Spleen (tissue), 7 donors: ENCODE measurements at regions not wholly inside any gene's neighbourhood (a gene's known extent, or its start where the extent isn't known, plus 50 kb on each side); places are given as distances from the start of the nearest gene placed in this dataset.

Experiments used
- CTCF ChIP-seq, 11 experiments: fragments of 200-600 bp in 7 of 11; fragments of 450-650 bp in 4 of 11; sonication (generic) in 4 of 11; IDR thresholded peaks in 8 of 11; conservative IDR thresholded peaks in 3 of 11; 1 replicate in 7 of 11; 2 replicates in 4 of 11; pipeline versions ENCODE4 v1.4.0 to v1.8.0; 2016 to 2021; ENCODE audit warnings: antibody characterized with exemption in 11 of 11, inconsistent platforms in 4 of 11, mild to moderate bottlenecking in 1 of 11
- POLR2A ChIP-seq, 3 donors: fragments of 450-650 bp; IDR thresholded peaks; one replicate each; pipeline ENCODE4 v1.5.1; 2017; ENCODE audit warnings: antibody characterized with exemption in 3 of 3, mild to moderate bottlenecking in 1 of 3
- POLR2AphosphoS5 ChIP-seq, 3 donors: sonication (generic); formaldehyde crosslinking; IDR thresholded peaks; one replicate each; pipeline ENCODE4 v1.5.1; 2017; ENCODE audit warnings: antibody characterized with exemption in 3 of 3
- donor health status: DM: no; HTN: no; CAD: no; lungs with moderate emphysema.
- donor health status: DM: no; HTN: no; CAD: no.
- donor health status: DM: no; HTN: no; CAD: no.

GRCh38 chr12:115383668-115384067 is 699.7 kb upstream of the TBX3 start:
- TF ChIP-seq CTCF (IDR thresholded peaks at IDR 0.05 in 8 of 11, conservative IDR thresholded peaks at IDR 0.05 in 3 of 11) (no peak), POLR2A (IDR thresholded peaks at IDR 0.05) (no peak), POLR2AphosphoS5 (IDR thresholded peaks at IDR 0.05) (no peak)
